PC-3 (cell line): ENCODE measurements at regions not wholly inside any gene's neighbourhood (a gene's known extent, or its start where the extent isn't known, plus 50 kb on each side); places are given as distances from the start of the nearest gene placed in this dataset.

Source experiments
- ATAC-seq: fragments of 200-7000 bp; cut with Tn5 transposase; 2 replicates; pipeline ENCODE4 v1.9.1; 2020; ENCODE audit warnings: mild to moderate bottlenecking, moderate library complexity
- BruUV-seq: library from RNA; stranded (reverse); fragments of 400-500 nt; replicated peaks from 2 replicates; lab custom pipeline; 2021; lab: Mats Ljungman, UMichigan
- CTCF ChIA-PET: fragments of 300-600 bp; sonication (Branson Sonifier 250); formaldehyde crosslinking; loops from one replicate; lab custom pipeline; 2022; ENCODE audit warnings: antibody characterized with exemption; lab: Charles Lee
- POLR2A ChIA-PET: fragments of 300-600 bp; sonication (Branson Sonifier 250); formaldehyde crosslinking; loops from one replicate; lab custom pipeline; 2022; ENCODE audit warnings: antibody characterized with exemption; ENCODE audit not compliant: unreplicated experiment; lab: Charles Lee
- DNase-seq: peaks from one replicate; pipeline ENCODE4 v3.0.0-alpha.2; 2015
- H2AFZ ChIP-seq: fragments of 300-600 bp; sonication (generic); 2 replicates; pipeline ENCODE4 v1.6.0; 2016; ENCODE audit warnings: antibody characterized with exemption, low read length
- H3F3A ChIP-seq: fragments of 300-600 bp; sonication (generic); one replicate; pipeline ENCODE4 v1.6.0; 2017; ENCODE audit warnings: antibody characterized with exemption, low read length, control low read depth, mild to moderate bottlenecking; ENCODE audit not compliant: unreplicated experiment
- H3K27ac ChIP-seq: fragments of 300-600 bp; sonication (generic); 2 replicates; pipeline ENCODE4 v1.5.1; 2016; ENCODE audit warnings: mild to moderate bottlenecking, low read length
- H3K27me3 ChIP-seq: fragments of 300-600 bp; sonication (generic); 2 replicates; pipeline ENCODE4 v1.6.1; 2016; ENCODE audit warnings: low read length, mixed read lengths
- H3K36me3 ChIP-seq: fragments of 300-600 bp; sonication (generic); 2 replicates; pipeline ENCODE4 v1.6.1; 2016; ENCODE audit warnings: low read depth, mixed run types, low read length, mixed read lengths
- H3K4me1 ChIP-seq: fragments of 300-600 bp; sonication (generic); 2 replicates; pipeline ENCODE4 v1.5.1; 2016; ENCODE audit warnings: low read length; ENCODE audit not compliant: insufficient read depth
- H3K4me2 ChIP-seq: fragments of 300-600 bp; sonication (generic); 2 replicates; pipeline ENCODE4 v1.6.0; 2016; ENCODE audit warnings: low read length
- H3K4me3 ChIP-seq: fragments of 300-600 bp; sonication (generic); 2 replicates; pipeline ENCODE4 v1.5.1; 2016; ENCODE audit warnings: mild to moderate bottlenecking, low read length, mixed read lengths
- H3K79me2 ChIP-seq: fragments of 300-600 bp; sonication (generic); 2 replicates; pipeline ENCODE4 v1.6.1; 2017; ENCODE audit warnings: low read length, mixed read lengths
- H3K9ac ChIP-seq: fragments of 300-600 bp; sonication (generic); 2 replicates; pipeline ENCODE4 v1.6.0; 2016; ENCODE audit warnings: mild to moderate bottlenecking, low read length
- H3K9me2 ChIP-seq: fragments of 300-600 bp; sonication (generic); replicated peaks from 2 replicates; pipeline ENCODE4 v1.6.1; 2016; ENCODE audit warnings: mixed run types, low read length, mixed read lengths
- H3K9me3 ChIP-seq: fragments of 300-600 bp; sonication (generic); 2 replicates; pipeline ENCODE4 v1.6.1; 2016; ENCODE audit warnings: low read length, mixed read lengths
- H4K20me1 ChIP-seq: fragments of 300-600 bp; sonication (generic); 2 replicates; pipeline ENCODE4 v1.6.1; 2016; ENCODE audit warnings: low read length, mixed read lengths
- CTCF ChIP-seq: fragments of 300-600 bp; sonication (generic); conservative IDR thresholded peaks from 2 replicates; pipeline ENCODE4 v1.5.1; 2017; ENCODE audit warnings: antibody characterized with exemption, low read depth, mild to moderate bottlenecking, low read length
- EZH2 ChIP-seq: fragments of 300-600 bp; sonication (generic); IDR thresholded peaks from one replicate; pipeline ENCODE4 v1.6.1; 2017; ENCODE audit warnings: antibody characterized with exemption, mild to moderate bottlenecking, low read length; ENCODE audit not compliant: unreplicated experiment
- EZH2phosphoT487 ChIP-seq: fragments of 300-600 bp; sonication (generic); IDR thresholded peaks from 2 replicates; pipeline ENCODE4 v1.6.1; 2018; ENCODE audit warnings: mild to moderate bottlenecking, antibody characterized with exemption, low read length, borderline replicate concordance
- intact Hi-C: fragments of 100-400 bp; cut with micrococcal nuclease; formaldehyde crosslinking; loops from 2 replicates; pipeline ENCODE4 v1.9.0; 2023

- no peak for TF ChIP-seq EZH2
- TF ChIP-seq CTCF, result no peak
- no peak for TF ChIP-seq EZH2phosphoT487
- intact Hi-C loops, result no loop called here
- H3K9me2 ChIP-seq, result no peaks in the 10 kb centered on the region
These were observed 691.3 kb downstream of the SORCS1 start for GRCh38 chr10:106473129-106473685.

GRCh38 chr10:106467506-106467905, 697.0 kb downstream of the SORCS1 start:
- Histone ChIP-seq H3K4me1 (peaks cover 10% of the 10 kb centered on the region), H3K79me2 (no peaks in the 10 kb centered on the region), H3K9ac (no peak overlapping the region), H3K27ac (no peak overlapping the region), H3K27me3 (no peaks in the 10 kb centered on the region), H3K4me2 (peak overlapping the region; percentile 26; the same call in 1 of the 2 replicates), H3K9me2 (no peaks in the 10 kb centered on the region), H4K20me1 (no peaks in the 10 kb centered on the region), H3K36me3 (no peaks in the 10 kb centered on the region), H3F3A (no peaks in the 10 kb centered on the region), H2AFZ (peak overlapping the region; percentile 53; the same call in 1 of the 2 replicates), H3K4me3 (no peak overlapping the region), H3K9me3 (no peaks in the 10 kb centered on the region)
- CTCF ChIA-PET, result no interaction called here
- TF ChIP-seq CTCF (no peak), EZH2 (no peak), EZH2phosphoT487 (no peak)
- intact Hi-C loops, result no loop called here
- POLR2A ChIA-PET, result no interaction called here
- no TSS peak for BruUV-seq
- ATAC-seq, result no peak
- peak; percentile 55 for DNase-seq

More at GRCh38 chr10:106473129-106473685, 691.3 kb downstream of the SORCS1 start:
- Histone ChIP-seq H3K79me2 (no peaks in the 10 kb centered on the region), H3K4me3 (no peak overlapping the region), H3K27ac (peak overlapping the region; percentile 79), H3K4me2 (no peak overlapping the region), H3K9ac (peak overlapping the region; percentile 46; the same call in 1 of the 2 replicates), H3K36me3 (no peaks in the 10 kb centered on the region), H3K9me3 (no peaks in the 10 kb centered on the region), H4K20me1 (no peaks in the 10 kb centered on the region), H2AFZ (no peak overlapping the region), H3K27me3 (no peaks in the 10 kb centered on the region), H3K4me1 (peaks cover 13% of the 10 kb centered on the region), H3F3A (no peaks in the 10 kb centered on the region)
- CTCF ChIA-PET, result no interaction called here
- ATAC-seq (no peak), DNase-seq (peak; percentile 57)
- POLR2A ChIA-PET, result no interaction called here
- BruUV-seq, result no TSS peak

- BruUV-seq, result no TSS peak
- no peak for DNase-seq
- no peak for ATAC-seq
These were observed 707.0 kb downstream of the SORCS1 start for GRCh38 chr10:106457522-106457921.

More at GRCh38 chr10:106457522-106457921, 707.0 kb downstream of the SORCS1 start:
- H3K9me3 ChIP-seq, result no peaks in the 10 kb centered on the region
- ChIA-PET CTCF (no interaction called here), POLR2A (no interaction called here)
- intact Hi-C loops, result no loop called here
- H4K20me1 ChIP-seq, result no peaks in the 10 kb centered on the region
- TF ChIP-seq CTCF, result no peak
- no peak overlapping the region for H3K4me2 ChIP-seq
- no peaks in the 10 kb centered on the region for H3K4me1 ChIP-seq
- no peaks in the 10 kb centered on the region for H3K9me2 ChIP-seq
- no peaks in the 10 kb centered on the region for H3K79me2 ChIP-seq
- H3K9ac ChIP-seq, result no peak overlapping the region
- no peaks in the 10 kb centered on the region for H3K27me3 ChIP-seq
- no peaks in the 10 kb centered on the region for H3K36me3 ChIP-seq
- H3K27ac ChIP-seq, result no peak overlapping the region
- no peaks in the 10 kb centered on the region for H3F3A ChIP-seq
- H3K4me3 ChIP-seq, result no peak overlapping the region
- no peak overlapping the region for H2AFZ ChIP-seq
